ENCODE measurements at regions not wholly inside any gene's neighbourhood (a gene's known extent, or its start where the extent isn't known, plus 50 kb on each side); places are given as distances from the start of the nearest gene placed in this dataset.

DNA sequence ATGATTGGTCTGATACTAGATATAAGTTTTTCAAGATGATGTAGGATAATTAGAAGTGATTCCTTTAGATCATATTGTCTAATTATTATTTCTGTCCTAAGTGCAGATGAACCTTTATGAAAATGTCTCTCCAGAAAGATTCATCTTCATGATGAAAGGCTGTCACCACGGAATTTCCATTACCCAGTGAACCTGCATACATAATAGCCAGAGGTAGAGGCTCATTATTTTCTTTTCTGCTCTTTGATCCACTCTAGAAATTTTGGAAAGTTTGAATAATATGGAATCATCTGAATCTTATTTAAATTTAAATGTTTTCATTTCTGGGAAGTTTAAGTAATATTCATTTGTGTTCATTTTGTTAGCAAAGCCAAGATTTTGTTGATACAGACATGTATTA lies 137.1 kb upstream of the ATP2B1 start:
- no peak for TF ChIP-seq CTCF (IDR thresholded peaks at IDR 0.05; ENCODE audit: insufficient read depth, low read depth, low read length)
- no peak for TF ChIP-seq EZH2 (IDR thresholded peaks at IDR 0.05; ENCODE audit: insufficient read depth, low read length)
